ENCODE measurements at regions not wholly inside any gene's neighbourhood (a gene's known extent, or its start where the extent isn't known, plus 50 kb on each side); places are given as distances from the start of the nearest gene placed in this dataset.

GRCh38 chr12:115756271-115756670, 521.2 kb downstream of the MED13L start:
- TF ChIP-seq SP2 (IDR thresholded peaks at IDR 0.05; ENCODE audit: extremely low read depth, low read depth, low read length, poor library complexity, severe bottlenecking) (no peak), REST (IDR thresholded peaks at IDR 0.05; ENCODE audit: borderline replicate concordance) (no peak), REST (CRISPR knock-in tag; IDR thresholded peaks at IDR 0.05; ENCODE audit: low read depth) (no peak), SMAD2 (IDR thresholded peaks at IDR 0.05; ENCODE audit: low read depth, low read length) (no peak), NFE2L1 (tag; IDR thresholded peaks at IDR 0.05; ENCODE audit: borderline replicate concordance, low read depth) (no peak), TAF1 (IDR thresholded peaks at IDR 0.05; ENCODE audit: control insufficient read depth, extremely low read depth, insufficient read depth, low read length, severe bottlenecking) (no peak), IRF1 (CRISPR knock-in tag; IDR thresholded peaks at IDR 0.05; ENCODE audit: borderline replicate concordance) (no peak), SMARCA5 (IDR thresholded peaks at IDR 0.05) (no peak), EP300 (IDR thresholded peaks at IDR 0.05; ENCODE audit: low read length) (no peak), ZC3H4 (CRISPR knock-in tag; IDR thresholded peaks at IDR 0.05; ENCODE audit: borderline replicate concordance) (no peak), SUPT5H (IDR thresholded peaks at IDR 0.05) (no peak), ZNF232 (CRISPR knock-in tag; IDR thresholded peaks at IDR 0.05) (no peak), TSHZ1 (CRISPR knock-in tag; IDR thresholded peaks at IDR 0.05) (no peak), ZNF384 (IDR thresholded peaks at IDR 0.05; ENCODE audit: low read depth, low read length) (no peak)

All from K562 (cell line).